AML-193 (cell line): ENCODE measurements at regions not wholly inside any gene's neighbourhood (a gene's known extent, or its start where the extent isn't known, plus 50 kb on each side); places are given as distances from the start of the nearest gene placed in this dataset.
"Not testable (repeated sequence)": the region's sequence is repeated elsewhere in the genome, so short reads cannot be mapped to it uniquely, and the experiment has no call there.

Experiments used
- DNase-seq, 2 experiments: peaks; one replicate each; lab custom pipeline; 2025; lab: John Stamatoyannopoulos, UW

DNA sequence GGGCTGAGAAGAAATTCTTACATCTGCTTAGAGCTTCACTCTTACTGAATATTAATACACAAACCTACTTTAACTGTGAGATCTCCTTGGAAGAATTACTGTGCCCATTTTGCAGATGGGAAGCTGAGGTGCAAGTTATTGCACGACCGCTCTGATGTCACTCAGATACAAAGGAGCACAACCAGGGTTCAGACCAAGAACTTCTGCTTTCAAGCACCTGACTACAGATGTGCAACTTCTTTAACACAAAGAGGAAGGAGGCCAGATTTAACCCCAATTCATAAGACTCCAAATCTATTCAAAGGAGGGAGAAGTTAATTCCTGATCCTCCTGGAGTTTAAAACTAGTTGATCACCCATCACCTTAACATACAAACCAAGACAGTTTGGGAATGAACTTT, 232.6 kb downstream of the VRK1 start:
- DNase-seq, result no peak

DNA sequence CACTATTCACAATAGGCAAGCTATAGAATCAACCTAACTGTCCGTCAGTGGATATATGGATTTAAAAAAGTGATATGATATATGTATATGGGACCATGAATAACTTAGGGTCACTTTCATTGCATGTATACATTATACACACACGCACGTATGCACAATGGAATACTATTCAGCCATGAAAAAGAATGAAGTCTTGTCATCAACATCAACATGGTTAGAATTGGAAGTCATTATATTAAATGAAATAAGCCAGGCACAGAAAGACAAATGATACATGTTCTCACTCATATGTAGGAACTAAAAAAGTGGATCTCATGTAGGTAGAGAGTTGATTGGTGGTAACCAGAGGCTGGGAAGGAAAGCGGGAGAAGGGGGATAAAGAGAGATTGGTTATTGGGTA, 234.3 kb downstream of the VRK1 start:
- DNase-seq, result no peak

DNA sequence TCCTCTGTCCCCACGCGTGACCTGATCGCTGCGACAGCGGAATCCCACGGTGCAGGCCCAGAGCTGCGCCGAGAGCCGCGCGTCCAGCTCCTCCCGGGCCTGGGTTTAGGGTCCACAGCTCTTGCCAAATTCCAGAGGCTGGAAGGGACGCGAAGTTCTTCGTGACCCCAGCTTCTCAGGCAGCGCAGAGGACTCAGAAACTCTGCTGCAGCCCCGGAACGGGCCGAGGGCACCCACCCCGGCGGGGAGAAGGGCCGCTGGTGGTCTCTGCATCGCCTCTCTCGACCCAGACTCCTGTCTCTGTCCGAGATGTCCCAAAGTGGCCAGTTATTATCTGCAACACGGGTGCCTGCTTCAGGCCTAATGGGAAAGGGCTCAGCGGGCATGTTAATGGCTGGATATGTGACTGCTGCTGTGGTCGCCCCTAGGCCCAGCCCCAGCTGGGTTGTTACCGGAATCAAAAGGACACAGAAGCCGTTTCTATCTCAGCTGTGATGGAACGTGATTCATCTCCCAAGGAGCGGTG, 236.4 kb downstream of the VRK1 start:
- no peak for DNase-seq

GRCh38 chr14:97036086-97036852, 239.1 kb downstream of the VRK1 start:
- DNase-seq, result no peak

DNA sequence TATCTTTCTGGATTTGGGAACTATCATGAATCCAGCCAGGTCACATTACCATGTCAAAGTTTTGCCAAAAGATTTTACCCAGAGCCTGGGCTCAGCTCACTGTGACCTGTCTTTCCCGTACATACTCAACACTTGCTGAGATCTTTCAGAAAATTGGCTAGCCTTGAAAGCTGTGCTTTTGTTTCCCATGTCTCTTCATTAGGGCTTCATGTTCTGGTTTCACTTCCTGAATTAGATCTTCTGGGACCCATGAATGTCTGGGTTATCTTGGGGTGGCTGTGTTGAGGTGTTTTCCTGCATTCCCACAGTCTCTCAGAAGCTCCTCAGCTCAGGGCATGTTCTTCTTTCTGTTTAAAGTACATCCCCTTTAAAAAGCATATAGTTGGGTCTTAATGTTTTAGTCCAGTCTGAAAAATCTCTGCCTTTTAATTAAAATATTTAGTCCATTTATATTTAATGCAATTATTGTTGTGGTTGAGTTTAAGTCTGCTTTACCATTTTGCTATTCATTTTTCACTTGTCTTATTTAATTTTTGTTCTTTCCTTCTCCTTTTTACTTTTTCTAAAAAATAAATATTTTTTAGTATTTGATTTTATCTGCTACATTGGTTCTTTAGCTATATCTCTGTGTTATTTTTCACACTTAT, 242.7 kb downstream of the VRK1 start:
- DNase-seq, result no peak

DNA sequence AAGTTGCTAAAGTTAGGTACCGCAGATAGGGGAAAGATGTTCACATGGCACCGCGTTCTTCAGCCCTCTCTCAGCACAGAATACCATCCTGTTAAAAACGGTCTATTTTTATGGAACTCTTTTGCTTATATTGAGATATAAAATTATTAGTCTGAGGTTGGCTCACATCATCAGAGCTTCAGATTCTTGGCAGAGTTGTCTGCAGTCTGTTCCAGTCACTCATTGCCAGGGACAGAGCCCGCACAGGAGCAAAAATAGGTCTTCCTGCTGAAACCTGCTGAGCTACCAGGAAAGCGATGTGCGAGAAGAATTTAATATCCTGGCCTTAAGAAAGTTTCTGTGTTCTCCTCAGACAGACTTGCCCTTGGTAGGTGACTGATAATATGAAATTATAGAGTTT, 249.8 kb downstream of the VRK1 start:
- no peak for DNase-seq

DNA sequence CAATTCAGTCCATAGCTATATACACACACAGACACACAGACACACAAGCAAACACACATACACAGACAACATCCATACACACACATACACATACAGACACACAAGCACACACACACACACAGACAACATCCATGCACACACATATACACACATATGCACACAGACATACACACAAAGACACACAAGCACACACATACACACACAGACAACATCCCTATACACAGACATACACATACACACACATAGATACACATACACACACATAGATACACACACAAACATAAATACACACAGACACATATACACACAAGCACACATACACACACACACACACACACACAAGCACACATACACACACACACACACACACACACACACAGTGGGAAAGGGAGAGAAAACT, 254.8 kb downstream of the VRK1 start:
- no peak for DNase-seq

GRCh38 chr14:97053941-97054340, 256.8 kb downstream of the VRK1 start:
- no peak for DNase-seq

DNA sequence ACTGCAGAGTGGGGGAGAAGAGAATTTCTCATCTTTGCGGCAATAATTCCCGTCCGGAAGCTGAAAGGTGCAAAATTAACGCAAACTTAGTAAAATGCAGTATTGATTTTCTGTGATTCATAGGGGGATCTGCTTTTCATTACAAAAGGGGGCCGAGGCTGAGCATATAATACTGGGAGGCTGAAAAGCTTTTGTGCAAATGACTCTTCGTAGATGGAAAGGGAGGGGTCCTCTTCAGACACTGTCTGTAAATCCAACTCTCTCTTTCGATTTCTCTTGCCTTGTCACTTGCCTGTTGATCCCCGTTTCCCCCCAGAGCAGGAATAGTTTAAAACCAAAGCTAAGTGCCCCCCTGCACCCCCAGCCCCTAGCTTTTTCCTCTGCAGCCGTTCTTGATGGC, 258.2 kb downstream of the VRK1 start:
- DNase-seq, result no peak

- DNase-seq, result no peak
Measured at GRCh38 chr14:97056086-97056485, 258.9 kb downstream of the VRK1 start.

- no peak for DNase-seq
Measured at GRCh38 chr14:97057238-97058073, 260.3 kb downstream of the VRK1 start.

DNA sequence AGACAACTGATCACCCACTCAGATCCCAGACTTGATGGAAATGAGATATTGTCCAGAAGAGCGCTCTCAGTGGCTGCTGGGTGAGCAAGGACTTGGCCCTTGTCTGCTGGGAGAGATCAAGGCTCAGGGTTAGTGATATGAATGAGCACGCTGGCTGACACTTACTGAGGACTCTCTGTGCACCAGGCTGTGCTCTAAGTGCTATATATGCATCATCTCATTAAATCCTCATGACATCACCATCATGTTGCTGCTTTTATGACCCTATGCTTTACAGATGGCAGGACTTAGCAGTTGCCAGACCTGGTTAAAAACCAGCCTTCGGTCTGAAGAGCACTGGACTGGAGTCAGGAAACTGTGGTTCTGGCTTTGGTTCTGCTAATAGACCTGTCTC, 260.9 kb downstream of the VRK1 start:
- DNase-seq, result no peak

GRCh38 chr14:97058589-97058988, 261.4 kb downstream of the VRK1 start:
- DNase-seq, result no peak

- DNase-seq, result no peak
Measured at GRCh38 chr14:97061198-97061597, 264.0 kb downstream of the VRK1 start.

DNA sequence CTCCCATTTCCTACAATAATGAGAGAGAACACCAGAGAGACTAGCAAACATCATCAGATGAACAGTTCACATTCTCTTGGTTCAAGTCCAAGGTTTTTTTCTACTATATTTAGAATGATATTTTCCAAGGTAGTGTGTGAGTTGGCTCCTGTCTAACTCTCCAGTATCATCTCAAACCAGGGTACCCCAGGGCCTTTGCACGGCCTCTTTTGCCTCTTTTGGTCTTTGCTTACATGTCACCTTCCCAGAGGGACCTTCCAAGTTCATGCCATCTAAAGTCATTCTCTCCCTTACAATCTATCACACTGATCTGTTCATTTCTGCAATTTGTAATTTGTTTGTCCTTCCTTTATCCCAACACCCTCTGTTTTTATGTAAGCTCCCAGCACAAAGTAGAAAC, 264.5 kb downstream of the VRK1 start:
- no peak for DNase-seq

DNA sequence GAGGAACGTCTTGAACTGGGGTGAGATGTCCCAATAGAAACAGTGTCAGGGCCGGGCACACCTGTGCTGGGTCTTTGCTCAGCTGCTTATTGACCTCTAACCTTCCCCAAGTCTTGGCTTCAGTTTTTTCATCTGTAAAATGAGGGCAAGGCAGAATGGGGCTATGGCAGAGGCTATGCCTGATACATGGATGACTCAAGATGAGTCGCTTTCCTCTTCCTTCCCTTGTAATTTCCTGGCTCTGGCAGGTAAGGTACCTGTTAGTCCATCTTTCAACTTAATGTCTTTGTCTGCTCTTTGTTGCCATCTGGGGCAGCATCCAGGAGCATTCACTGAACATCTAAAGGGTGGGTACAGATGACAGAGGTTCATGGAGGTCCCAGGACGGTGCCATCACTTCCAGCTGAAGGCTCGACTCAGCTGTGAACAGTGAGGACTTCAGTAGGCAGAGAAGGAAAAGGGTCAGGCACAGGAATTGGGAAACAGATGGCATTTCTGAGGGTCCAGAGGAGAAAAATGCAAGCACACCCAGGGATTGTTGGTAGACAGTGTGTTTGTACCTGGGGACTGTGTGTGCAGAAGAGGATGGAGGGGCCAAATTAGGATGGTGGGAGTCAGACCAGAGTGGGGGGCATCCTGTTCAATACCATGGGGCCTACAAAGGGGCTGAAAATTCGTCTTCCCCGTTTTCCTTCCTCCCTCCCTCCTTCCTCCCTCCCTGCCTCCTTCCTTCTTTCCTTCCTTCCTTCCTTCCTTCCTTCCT, 268.3 kb downstream of the VRK1 start:
- no peak for DNase-seq

DNA sequence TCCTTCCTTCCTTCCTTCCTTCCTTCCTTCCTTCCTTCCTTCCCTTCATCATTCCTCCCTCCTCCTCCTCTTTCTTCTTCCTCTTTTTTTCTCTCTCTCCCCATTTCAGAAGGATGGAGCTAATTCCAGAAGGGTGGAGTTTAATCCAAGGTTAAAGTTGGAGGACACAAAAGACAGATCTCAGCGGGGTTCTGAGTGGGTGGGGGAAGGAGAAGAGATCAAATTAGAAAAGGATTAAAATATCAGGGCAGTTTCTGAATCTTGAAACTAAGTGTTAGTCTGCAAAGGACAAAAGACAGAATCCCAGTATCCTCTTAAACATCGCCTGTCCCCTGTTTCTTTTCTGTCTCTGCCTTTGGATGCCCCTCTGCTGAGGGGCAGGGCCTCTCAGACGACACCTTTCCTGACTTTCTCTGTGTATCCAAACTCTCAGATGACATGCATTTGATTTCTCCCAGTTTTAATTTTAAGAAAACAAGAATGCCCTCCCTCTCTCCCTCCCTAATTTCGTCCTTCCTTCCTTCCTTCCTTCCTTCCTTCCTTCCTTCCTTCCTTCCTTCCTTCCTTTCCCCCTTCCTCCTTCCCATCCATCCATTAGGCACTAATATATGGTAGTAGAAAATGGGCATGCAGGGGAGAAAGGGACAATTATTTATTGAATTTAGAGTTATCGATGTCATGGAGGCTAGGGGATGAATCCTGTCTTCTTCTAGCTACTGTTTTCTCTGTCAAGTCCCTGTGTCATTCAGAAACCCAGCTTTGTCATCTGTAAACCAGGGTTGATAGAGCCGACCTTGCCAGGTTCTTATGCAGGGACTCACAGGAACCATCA, 269.1 kb downstream of the VRK1 start:
- no peak for DNase-seq

- not testable (repeated sequence) for DNase-seq
Measured at GRCh38 chr14:97068293-97068692, 271.1 kb downstream of the VRK1 start.

- DNase-seq, result no peak
Measured at GRCh38 chr14:97070259-97070658, 273.1 kb downstream of the VRK1 start.

DNA sequence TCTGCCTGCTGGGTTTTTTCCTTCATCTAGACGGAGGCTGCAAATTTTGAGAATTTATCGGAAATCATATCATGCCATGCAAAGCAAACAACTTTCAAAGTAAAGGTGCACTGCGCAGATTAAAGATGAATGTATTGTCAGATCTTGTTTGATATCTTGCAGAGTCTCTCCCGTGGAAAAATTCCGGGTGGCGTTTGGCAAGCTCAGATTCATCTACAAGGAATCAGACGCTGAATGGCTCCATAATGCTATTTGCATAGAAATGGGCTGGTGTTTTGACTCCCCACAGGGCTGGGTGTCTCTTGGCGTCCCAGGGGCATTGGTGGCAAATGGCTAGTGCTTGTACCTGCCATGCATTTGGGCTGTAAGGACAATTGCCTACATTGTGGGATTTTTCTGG, 274.0 kb downstream of the VRK1 start:
- no peak for DNase-seq

- DNase-seq, result no peak
Measured at GRCh38 chr14:97073622-97074021, 276.4 kb downstream of the VRK1 start.
